ENCODE measurements at regions not wholly inside any gene's neighbourhood (a gene's known extent, or its start where the extent isn't known, plus 50 kb on each side); places are given as distances from the start of the nearest gene placed in this dataset.
"Not testable (repeated sequence)": the region's sequence is repeated elsewhere in the genome, so short reads cannot be mapped to it uniquely, and the experiment has no call there.

DNA sequence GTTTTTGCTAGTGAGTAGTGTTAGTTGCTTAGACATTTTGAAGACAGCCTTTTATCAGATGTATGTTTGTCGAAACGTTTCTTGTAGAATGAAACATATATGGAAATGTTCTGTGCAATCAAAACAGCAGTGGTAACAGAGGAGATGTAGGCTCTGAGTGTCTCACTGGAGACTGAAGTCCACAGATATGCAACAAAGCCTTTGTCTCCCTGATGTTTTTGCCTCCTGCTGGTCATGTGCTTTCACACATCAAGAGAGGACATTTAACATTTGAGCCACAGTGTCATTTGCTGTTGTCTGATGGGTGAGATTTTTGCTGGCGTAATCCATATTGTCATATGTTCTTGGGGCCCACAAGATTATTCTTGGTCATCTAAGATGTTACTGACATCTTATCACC is 101.7 kb downstream of the POTEM start:
- not testable (repeated sequence) for TF ChIP-seq POLR2A (IDR thresholded peaks at IDR 0.05; ENCODE audit: extremely low read depth, insufficient read length)
- TF ChIP-seq, protein P1, sequence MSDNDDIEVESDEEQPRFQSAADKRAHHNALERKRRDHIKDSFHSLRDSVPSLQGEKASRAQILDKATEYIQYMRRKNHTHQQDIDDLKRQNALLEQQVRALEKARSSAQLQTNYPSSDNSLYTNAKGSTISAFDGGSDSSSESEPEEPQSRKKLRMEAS (IDR thresholded peaks at IDR 0.05; ENCODE audit: low read depth, low read length), result not testable (repeated sequence)
